GM12878 (cell line): ENCODE measurements at regions not wholly inside any gene's neighbourhood (a gene's known extent, or its start where the extent isn't known, plus 50 kb on each side); places are given as distances from the start of the nearest gene placed in this dataset.
A peak's percentile ranks its signal among the peaks of the same experiment; 100 is the strongest.

ENCODE experiments used
- ATAC-seq: fragments of 200-7000 bp; cut with Tn5 transposase; 3 replicates; pipeline ENCODE4 v1.9.1; 2020; ENCODE audit warnings: mild to moderate bottlenecking, moderate library complexity
- BruUV-seq: library from RNA; stranded (reverse); fragments of 400-500 nt; replicated peaks from 2 replicates; lab custom pipeline; 2021; lab: Mats Ljungman, UMichigan
- CTCF ChIA-PET: fragments of 300-600 bp; sonication (Branson Sonifier 250); formaldehyde crosslinking; extraction: SDS; loops from one replicate; lab custom pipeline; 2021; ENCODE audit warnings: inconsistent platforms; lab: Yijun Ruan, JAX
- POLR2A ChIA-PET: fragments of 350-600 bp; formaldehyde crosslinking; extraction: SDS; loops from one replicate; lab custom pipeline; 2021; ENCODE audit warnings: inconsistent platforms; lab: Charles Lee
- RAD21 ChIA-PET: fragments of 300-600 bp; sonication (Branson Sonifier 250); formaldehyde crosslinking; loops from one replicate; lab custom pipeline; 2023; ENCODE audit warnings: antibody characterized with exemption; ENCODE audit not compliant: unreplicated experiment; lab: Charles Lee
- SMC1A ChIA-PET: fragments of 300-600 bp; sonication (Branson Sonifier 250); formaldehyde crosslinking; loops from one replicate; lab custom pipeline; 2023; ENCODE audit not compliant: unreplicated experiment, uncharacterized antibody; lab: Charles Lee
- DNase-seq: peaks from one replicate; pipeline ENCODE4 v3.0.0-alpha.2; 2011; ENCODE audit warnings: low read depth, low spot score
- FAIRE-seq: peaks from 3 replicates; lab custom pipeline; 2011; peaks lifted over from hg19 to GRCh38; lab: Jason Lieb, UNC
- H2AFZ ChIP-seq: 2 replicates; pipeline ENCODE4 v1.6.0; 2011; ENCODE audit warnings: low read depth, low read length, control low read depth; ENCODE audit not compliant: control insufficient read depth
- H3K27ac ChIP-seq: 2 replicates; pipeline ENCODE4 v1.5.1; 2011; ENCODE audit warnings: control low read depth; ENCODE audit not compliant: control insufficient read depth, insufficient read depth
- H3K27me3 ChIP-seq, 2 experiments: replicated peaks in 1 of 2; 2 replicates each; pipeline versions ENCODE4 v1.6.0 to v1.6.1; 2011; ENCODE audit warnings: low read length in 1 of 2; ENCODE audit not compliant: control insufficient read depth in 2 of 2, insufficient read depth in 2 of 2
- H3K36me3 ChIP-seq, 2 experiments: 2 replicates each; pipeline ENCODE4 v1.5.1; 2011; ENCODE audit warnings: low read length in 1 of 2; ENCODE audit not compliant: control insufficient read depth in 2 of 2, insufficient read depth in 2 of 2
- H3K4me1 ChIP-seq: 2 replicates; pipeline ENCODE4 v1.6.1; 2011; ENCODE audit warnings: mild to moderate bottlenecking, low read length, moderate library complexity, mixed read lengths; ENCODE audit not compliant: control insufficient read depth, insufficient read depth
- H3K4me2 ChIP-seq: 2 replicates; pipeline ENCODE4 v1.6.0; 2011; ENCODE audit warnings: control low read depth; ENCODE audit not compliant: control insufficient read depth, insufficient read depth
- H3K4me3 ChIP-seq: fragments of 200-600 bp; sonication (generic); 2 replicates; pipeline ENCODE4 v1.5.1; 2016
- H3K79me2 ChIP-seq: 2 replicates; pipeline ENCODE4 v1.6.0; 2011; ENCODE audit warnings: low read length; ENCODE audit not compliant: control insufficient read depth, insufficient read depth
- H3K9ac ChIP-seq: 2 replicates; pipeline ENCODE4 v1.8.0; 2011; ENCODE audit warnings: low read length, control low read depth, mixed read lengths; ENCODE audit not compliant: control insufficient read depth, insufficient read depth
- H3K9me3 ChIP-seq: replicated peaks from 3 replicates; pipeline ENCODE4 v1.5.1; 2011; ENCODE audit warnings: mild to moderate bottlenecking, low read length; ENCODE audit not compliant: control insufficient read depth, insufficient read depth
- H4K20me1 ChIP-seq: 2 replicates; pipeline ENCODE4 v1.6.0; 2011; ENCODE audit not compliant: control insufficient read depth, insufficient read depth
- E4F1 ChIP-seq: fragments of 450-650 bp; IDR thresholded peaks from 2 replicates; pipeline ENCODE4 v1.6.1; 2018; ENCODE audit warnings: borderline replicate concordance, mild to moderate bottlenecking; ENCODE audit not compliant: partially characterized antibody
- SP1 ChIP-seq: IDR thresholded peaks from one replicate; pipeline ENCODE4 v1.6.1; 2011; ENCODE audit warnings: low read depth, low read length
- ZBTB11 ChIP-seq: fragments of 450-650 bp; formaldehyde crosslinking; IDR thresholded peaks from 2 replicates; pipeline ENCODE4 v1.5.0; 2022; ENCODE audit warnings: mild to moderate bottlenecking, missing genetic modification characterization
- WGBS: methylation state at CpG from one replicate; pipeline ENCODE4 v1.1.6; 2016; ENCODE audit warnings: low lambda C conversion rate; ENCODE audit not compliant: insufficient replicate concordance, insufficient coverage; ENCODE audit errors: missing lambda C conversion rate; 5-methylcytosine and 5-hydroxymethylcytosine counted together
- in situ Hi-C: fragments of 300-500 bp; cut with MboI; formaldehyde crosslinking; loops from 9 replicates; pipeline ENCODE4 v1.14.3; 2018; ENCODE audit warnings: mixed read lengths
- intact Hi-C: fragments of 100-400 bp; cut with micrococcal nuclease; formaldehyde crosslinking; loops from one replicate; pipeline ENCODE4 v1.14.2; 2022; ENCODE audit not compliant: unreplicated experiment

DNA sequence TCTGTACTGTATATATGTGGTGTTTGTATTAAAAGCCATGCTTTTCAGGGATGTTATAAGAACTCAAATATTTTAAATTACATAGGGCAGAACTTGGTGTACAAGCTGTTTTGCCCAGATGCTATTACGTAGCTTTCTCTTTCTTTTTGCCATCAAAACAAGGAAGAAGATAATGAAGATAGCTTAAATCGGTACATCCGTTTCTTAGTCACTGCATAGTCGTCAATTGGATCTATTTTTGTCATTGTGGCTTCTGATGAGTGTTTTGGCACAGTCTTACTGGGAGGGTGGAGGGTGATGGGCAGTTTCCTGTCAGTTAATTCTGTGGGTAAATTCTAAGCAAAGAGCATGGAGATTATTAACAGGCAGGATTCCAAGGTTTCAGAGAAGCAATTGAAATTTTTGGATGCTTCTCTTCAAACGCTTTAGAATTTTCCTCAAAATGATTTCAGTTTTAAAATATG, 649.1 kb upstream of the GJE1 start (continued):
- no peak for TF ChIP-seq ZBTB11 (CRISPR knock-in tag)
- peak; percentile 66 for TF ChIP-seq SP1

GRCh38 chr6:141482796-141483597, 649.7 kb upstream of the GJE1 start:
- Histone ChIP-seq H3K9me3 (peaks cover 1% of the 10 kb centered on the region; the same call in 2 of the 3 replicates), H2AFZ (peak overlapping the region; percentile 5), H3K9ac (peak overlapping the region; percentile 21; the same call in 1 of the 2 replicates), H3K36me3 (no peaks in the 10 kb centered on the region), H3K27me3 (no peaks in the 10 kb centered on the region), H3K4me3 (peak overlapping the region; percentile 51), H3K4me1 (peaks cover 5% of the 10 kb centered on the region)
- in situ Hi-C loops (no loop called here), intact Hi-C loops (loop anchor here (2.0 to 5.0 kb wide), 2 partner anchors 70 to 101 kb away; no protein-coding TSS in a partner anchor)
- no peak for DNase-seq
- ChIA-PET POLR2A (interaction anchor here (1.2 to 2.5 kb wide), 3 partner anchors 16 to 78 kb away, joined by 3 to 10 read pairs (median 6); no protein-coding TSS in a partner anchor), RAD21 (interaction anchor here (0.7 to 2.6 kb wide), 11 partner anchors 10 to 84 kb away, joined by 3 to 32 read pairs (median 4); no protein-coding TSS in a partner anchor)
- ATAC-seq = peak; percentile 4; the same call in 2 of the 3 replicates
- TF ChIP-seq E4F1 = no peak
- TF ChIP-seq, all 136 proteins: peak for 0
- BruUV-seq = no TSS peak
- Histone ChIP-seq H3K79me2 (no peaks in the 10 kb centered on the region), H3K27ac (peak overlapping the region; percentile 51), H4K20me1 (no peaks in the 10 kb centered on the region), H3K4me2 (peak overlapping the region; percentile 32)
- no peak for FAIRE-seq
- 28% methylated on average over 6 of the region's 6 CpGs for WGBS
- CTCF ChIA-PET = interaction anchor here (0.9 to 2.3 kb wide), 6 partner anchors 13 to 81 kb away, joined by 3 to 9 read pairs (median 4); no protein-coding TSS in a partner anchor
- SMC1A ChIA-PET = interaction anchor here (0.6 to 6.7 kb wide), 14 partner anchors 13 to 940 kb away, joined by 3 to 86 read pairs (median 4); no protein-coding TSS in a partner anchor
